ENCODE measurements at regions not wholly inside any gene's neighbourhood (a gene's known extent, or its start where the extent isn't known, plus 50 kb on each side); places are given as distances from the start of the nearest gene placed in this dataset.

DNA sequence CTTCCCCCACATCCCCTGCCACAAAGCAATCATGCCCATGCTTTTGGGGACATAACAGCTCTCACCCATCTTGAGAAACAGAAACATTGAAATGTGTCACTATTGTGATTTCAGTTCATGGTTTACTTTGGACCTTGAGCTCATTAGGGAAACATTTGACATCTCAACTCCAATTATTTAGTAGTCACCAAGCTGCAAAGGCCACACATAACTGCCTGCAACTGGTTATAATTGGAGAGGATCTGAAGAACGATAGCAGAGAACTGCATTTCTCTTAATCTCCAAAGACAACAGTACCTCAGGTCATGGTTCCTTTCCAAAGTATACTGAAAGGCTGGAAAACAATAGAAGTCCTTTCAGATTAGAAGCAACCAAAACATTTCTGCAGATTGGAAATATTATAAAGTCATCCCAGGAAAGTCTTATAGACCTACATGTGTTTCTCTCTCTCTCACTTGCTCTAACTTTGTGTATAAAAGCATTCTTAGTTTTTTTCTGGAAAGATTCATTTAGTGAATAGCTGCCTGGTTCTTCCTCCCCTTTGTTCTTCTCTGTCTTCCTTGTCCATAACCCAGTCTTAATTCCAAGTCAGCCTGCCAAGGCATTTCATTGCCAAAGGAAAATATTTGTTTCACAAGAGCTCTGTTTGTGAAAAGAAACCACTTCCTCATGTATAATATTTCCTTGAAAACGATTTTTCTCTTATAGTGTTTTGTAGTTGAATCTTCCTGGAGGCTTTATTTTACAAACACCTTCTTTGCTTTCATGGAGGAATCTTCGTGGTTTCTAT, 426.8 kb downstream of the ADGRL2 start:
- TF ChIP-seq CTCF (IDR thresholded peaks at IDR 0.05) = no peak

DNA sequence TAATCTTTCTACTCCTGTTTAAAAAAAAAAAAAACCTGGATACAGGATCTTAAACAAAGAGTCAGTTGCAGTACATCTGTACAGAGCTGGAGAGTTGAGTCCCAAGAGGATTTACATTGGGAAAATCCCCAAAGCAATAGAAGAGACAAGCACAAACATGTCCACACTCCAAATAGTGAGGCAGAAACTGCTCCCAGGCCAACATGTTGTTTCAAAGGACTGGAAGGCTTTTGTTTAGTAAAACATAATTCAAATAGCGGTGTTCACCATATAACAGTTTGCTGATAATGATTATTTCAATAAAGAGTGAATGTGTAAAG, 425.4 kb downstream of the ADGRL2 start:
- no peak for TF ChIP-seq CTCF (IDR thresholded peaks at IDR 0.05)

- no peak for TF ChIP-seq CTCF (IDR thresholded peaks at IDR 0.05)
Observed at GRCh38 chr1:82225421-82226185, 424.9 kb downstream of the ADGRL2 start.

- TF ChIP-seq CTCF (IDR thresholded peaks at IDR 0.05) = no peak
Observed at GRCh38 chr1:82223091-82223490, 422.4 kb downstream of the ADGRL2 start.

GRCh38 chr1:82221721-82222120, 421.0 kb downstream of the ADGRL2 start:
- TF ChIP-seq CTCF (IDR thresholded peaks at IDR 0.05) = no peak

- TF ChIP-seq CTCF (IDR thresholded peaks at IDR 0.05) = no peak
Observed at GRCh38 chr1:82220754-82221153, 420.0 kb downstream of the ADGRL2 start.

DNA sequence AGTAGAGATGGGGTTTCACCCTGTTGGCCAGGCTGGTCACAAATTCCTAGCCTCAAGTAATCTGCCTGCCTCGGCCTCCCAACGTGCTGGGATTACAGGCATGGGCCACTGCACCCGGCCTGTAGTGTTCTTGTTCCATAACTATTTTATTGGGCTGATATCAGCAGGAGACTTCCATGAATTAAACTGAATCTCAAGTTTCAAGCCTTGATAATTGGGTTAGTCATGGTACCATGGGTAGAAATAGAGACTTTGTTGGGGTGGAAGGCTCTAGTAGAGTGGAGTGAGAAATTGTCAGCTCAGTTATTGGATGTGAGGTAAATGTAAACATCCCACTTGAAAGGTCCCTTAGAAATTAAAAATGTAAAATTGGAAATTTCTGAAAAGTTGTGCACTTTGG, 419.1 kb downstream of the ADGRL2 start:
- no peak for TF ChIP-seq CTCF (IDR thresholded peaks at IDR 0.05)
